Colonic mucosa (tissue), 4 donors: ENCODE measurements at regions not wholly inside any gene's neighbourhood (a gene's known extent, or its start where the extent isn't known, plus 50 kb on each side); places are given as distances from the start of the nearest gene placed in this dataset.

Experiments used
- DNase-seq: peaks from one replicate; pipeline ENCODE4 v3.0.0-alpha.2; 2020
- H3K27ac ChIP-seq: fragments of 200-600 bp; one replicate; pipeline ENCODE4 v1.8.0; 2021
- H3K27me3 ChIP-seq: fragments of 200-600 bp; one replicate; pipeline ENCODE4 v1.8.0; 2021
- H3K36me3 ChIP-seq: fragments of 200-600 bp; one replicate; pipeline ENCODE4 v1.8.0; 2021
- H3K4me1 ChIP-seq: fragments of 200-600 bp; one replicate; pipeline ENCODE4 v1.8.0; 2021; ENCODE audit warnings: mild to moderate bottlenecking
- H3K4me3 ChIP-seq: fragments of 200-600 bp; one replicate; pipeline ENCODE4 v1.8.0; 2021
- H3K9ac ChIP-seq, 2 donors: one replicate each; pipeline ENCODE4 v1.7.0; 2013; ENCODE audit warnings: control low read depth in 2 of 2, low read depth in 2 of 2, low read length in 2 of 2
- H3K9me3 ChIP-seq: fragments of 200-600 bp; one replicate; pipeline ENCODE4 v1.8.0; 2021
- CTCF ChIP-seq: fragments of 200-600 bp; IDR thresholded peaks from one replicate; pipeline ENCODE4 v1.8.0; 2022; ENCODE audit warnings: antibody characterized with exemption, mild to moderate bottlenecking
- intact Hi-C: fragments of 100-400 bp; cut with DNase I; formaldehyde crosslinking; loops from one replicate; pipeline ENCODE4 v1.14.1; 2022
- donor health status: healthy.
- donor health status: DM: no; HTN: no; CAD: no.
- donor health status: DM: no; HTN: no; CAD: no.

- DNase-seq = no peak
- Histone ChIP-seq H3K4me1 (no peaks in the 10 kb centered on the region), H3K9ac (no peak overlapping the region), H3K4me3 (no peak overlapping the region), H3K36me3 (no peaks in the 10 kb centered on the region), H3K27me3 (no peaks in the 10 kb centered on the region), H3K27ac (no peak overlapping the region), H3K9me3 (no peaks in the 10 kb centered on the region)
- intact Hi-C loops = no loop called here
- TF ChIP-seq CTCF = no peak
These were observed 183.8 kb upstream of the MKLN1 start for GRCh38 chr7:131143869-131144268.

GRCh38 chr7:131145026-131145425, 182.7 kb upstream of the MKLN1 start:
- Histone ChIP-seq H3K9me3 (no peaks in the 10 kb centered on the region), H3K36me3 (no peaks in the 10 kb centered on the region), H3K27me3 (no peaks in the 10 kb centered on the region), H3K9ac (no peak overlapping the region), H3K4me1 (no peaks in the 10 kb centered on the region), H3K4me3 (no peak overlapping the region), H3K27ac (no peak overlapping the region)
- no peak for DNase-seq
- no peak for TF ChIP-seq CTCF
- intact Hi-C loops = no loop called here

GRCh38 chr7:131145770-131146169, 181.9 kb upstream of the MKLN1 start:
- DNase-seq = no peak
- Histone ChIP-seq H3K27me3 (no peaks in the 10 kb centered on the region), H3K9me3 (no peaks in the 10 kb centered on the region), H3K4me3 (no peak overlapping the region), H3K36me3 (no peaks in the 10 kb centered on the region), H3K9ac (no peak overlapping the region), H3K4me1 (no peaks in the 10 kb centered on the region), H3K27ac (no peak overlapping the region)
- TF ChIP-seq CTCF = no peak
- intact Hi-C loops = no loop called here

- no peak for DNase-seq
- no peaks in the 10 kb centered on the region for H3K4me1 ChIP-seq
- no peak overlapping the region for H3K4me3 ChIP-seq
- H3K9me3 ChIP-seq = no peaks in the 10 kb centered on the region
- no peaks in the 10 kb centered on the region for H3K27me3 ChIP-seq
- TF ChIP-seq CTCF = no peak
- no peaks in the 10 kb centered on the region for H3K36me3 ChIP-seq
- H3K9ac ChIP-seq = no peak overlapping the region
- intact Hi-C loops = no loop called here
- H3K27ac ChIP-seq = no peak overlapping the region
These were observed 180.1 kb upstream of the MKLN1 start for GRCh38 chr7:131147604-131148003.

GRCh38 chr7:131148258-131148657, 179.4 kb upstream of the MKLN1 start:
- DNase-seq = no peak
- no peaks in the 10 kb centered on the region for H3K4me1 ChIP-seq
- intact Hi-C loops = no loop called here
- no peak overlapping the region for H3K4me3 ChIP-seq
- H3K27me3 ChIP-seq = no peaks in the 10 kb centered on the region
- TF ChIP-seq CTCF = no peak
- no peaks in the 10 kb centered on the region for H3K9me3 ChIP-seq
- H3K9ac ChIP-seq = no peak overlapping the region
- no peaks in the 10 kb centered on the region for H3K36me3 ChIP-seq
- no peak overlapping the region for H3K27ac ChIP-seq
